ENCODE measurements at regions not wholly inside any gene's neighbourhood (a gene's known extent, or its start where the extent isn't known, plus 50 kb on each side); places are given as distances from the start of the nearest gene placed in this dataset.
"Not testable (repeated sequence)": the region's sequence is repeated elsewhere in the genome, so short reads cannot be mapped to it uniquely, and the experiment has no call there.

- DNase-seq (ENCODE audit: missing footprints); intact Hi-C loops (cut with DNase I); ATAC-seq: not testable (repeated sequence)
Measured at GRCh38 chr21:6363591-6363990, 4157.8 kb upstream of the TPTE start.

DNA sequence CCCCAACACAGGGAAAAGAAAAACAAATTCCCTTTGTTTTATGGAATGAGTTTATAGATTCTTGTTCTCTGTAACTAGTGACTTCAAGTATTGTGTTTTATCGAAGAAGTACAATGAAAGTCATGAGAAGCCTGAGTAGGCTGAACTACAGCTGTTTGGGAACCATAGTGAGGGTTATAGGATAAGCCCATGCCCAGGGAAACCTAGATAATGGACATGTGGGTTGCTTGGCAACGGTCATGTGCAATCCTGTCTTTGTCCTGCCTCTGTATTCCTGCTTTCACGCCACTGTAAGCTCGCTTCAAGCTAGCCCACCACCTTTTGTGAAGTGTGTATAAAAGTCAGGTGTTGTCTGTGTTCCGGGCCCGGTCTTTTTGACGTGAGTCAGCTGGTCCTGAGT lies 4152.6 kb upstream of the TPTE start:
- DNase-seq (ENCODE audit: missing footprints): peak; percentile 20
- intact Hi-C loops (cut with DNase I); ATAC-seq: not testable (repeated sequence)

DNA sequence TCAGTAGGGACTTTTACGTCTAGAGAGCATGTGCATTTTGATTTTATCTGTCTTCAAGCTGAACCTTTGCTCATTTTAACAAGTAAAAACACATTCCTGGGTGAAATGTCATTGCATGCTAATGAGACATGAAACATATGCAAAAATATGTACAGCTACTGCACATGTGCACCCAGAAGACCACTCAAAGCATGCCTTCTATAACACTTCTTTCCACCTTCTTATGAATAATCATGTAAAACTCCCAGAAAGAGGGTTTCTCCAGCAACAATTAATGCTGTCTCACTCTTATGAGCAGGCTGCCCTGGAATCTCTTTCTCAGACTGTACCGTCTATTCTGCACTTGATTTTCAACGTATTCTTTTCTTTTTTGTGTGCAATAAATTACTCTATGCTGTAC lies 4148.1 kb upstream of the TPTE start:
- DNase-seq (ENCODE audit: missing footprints); ATAC-seq; intact Hi-C loops (cut with DNase I): not testable (repeated sequence)

GRCh38 chr21:6374232-6374631 lies 4147.2 kb upstream of the TPTE start:
- intact Hi-C loops (cut with DNase I); ATAC-seq: not testable (repeated sequence)
- peak; percentile 75 for DNase-seq (ENCODE audit: missing footprints)

DNA sequence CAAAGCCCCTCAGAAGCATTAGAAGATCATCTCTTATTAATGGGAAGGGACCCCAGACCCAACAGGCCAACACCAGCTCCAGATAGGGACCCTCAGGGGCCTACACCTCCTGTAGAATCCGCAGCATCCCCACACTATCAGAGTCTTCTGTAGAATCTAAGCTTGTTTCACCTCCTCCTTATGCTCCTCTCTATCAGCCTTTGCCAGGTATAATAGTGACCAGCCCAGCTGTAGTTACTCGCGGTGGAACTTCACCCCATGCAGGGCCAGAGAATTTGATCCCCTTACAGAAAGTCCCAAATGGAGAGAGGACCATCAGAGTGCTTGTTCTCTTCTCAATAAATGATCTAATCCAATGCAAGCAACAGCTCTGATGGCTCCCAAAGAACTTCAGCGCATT lies 4146.5 kb upstream of the TPTE start:
- intact Hi-C loops (cut with DNase I); ATAC-seq: not testable (repeated sequence)
- peak; percentile 45 for DNase-seq (ENCODE audit: missing footprints)

DNA sequence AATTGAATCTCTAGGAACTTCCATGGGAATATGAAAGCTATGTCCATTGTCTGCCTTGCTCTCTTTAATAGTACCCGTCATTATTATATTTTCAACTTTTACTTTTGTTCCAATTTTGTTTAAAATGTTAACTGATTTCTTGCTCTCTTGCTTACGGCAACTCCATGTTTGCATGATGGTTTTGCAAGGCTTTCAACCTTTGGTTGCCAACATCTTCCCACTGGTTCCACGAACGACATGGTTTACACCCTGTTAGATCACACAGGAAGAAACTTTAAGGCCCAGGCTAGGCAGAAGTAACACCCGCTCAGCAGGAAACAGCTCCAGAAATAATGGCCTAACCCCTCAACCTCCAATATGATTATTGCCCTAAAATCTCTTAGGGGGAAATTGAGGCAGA lies 4145.6 kb upstream of the TPTE start:
- DNase-seq (ENCODE audit: missing footprints); ATAC-seq; intact Hi-C loops (cut with DNase I): not testable (repeated sequence)

GRCh38 chr21:6376321-6377070 lies 4144.9 kb upstream of the TPTE start:
- DNase-seq (ENCODE audit: missing footprints); ATAC-seq; intact Hi-C loops (cut with DNase I): not testable (repeated sequence)
